ENCODE measurements at regions not wholly inside any gene's neighbourhood (a gene's known extent, or its start where the extent isn't known, plus 50 kb on each side); places are given as distances from the start of the nearest gene placed in this dataset.

GRCh38 chr7:35505066-35505465 lies 189.9 kb downstream of the HERPUD2 start:
- DNase-seq (ENCODE audit: low read depth, low spot score) (no peak), FAIRE-seq (no peak)
- no peaks in the 10 kb centered on the region for H3K79me2 ChIP-seq (ENCODE audit: control insufficient read depth, insufficient read depth, low read length)
- H3K36me3 ChIP-seq (ENCODE audit: control insufficient read depth in 2 of 2, extremely low read depth in 1 of 2, insufficient read depth in 2 of 2, low read length in 2 of 2), result no peaks in the 10 kb centered on the region
- no peak overlapping the region for H2AFZ ChIP-seq (ENCODE audit: low read depth, low read length)
- intact Hi-C loops (cut with micrococcal nuclease) (no loop called here), dilution Hi-C loops (cut with MboI; ENCODE audit: extremely low pct_ligation_motif_present, low sequenced_read_pairs) (no loop called here)
- no peaks in the 10 kb centered on the region for H4K20me1 ChIP-seq (replicated peaks; ENCODE audit: control insufficient read depth, extremely low read depth, insufficient read depth, low read length)
- no peak overlapping the region for H3K4me3 ChIP-seq (replicated peaks in 1 of 3; ENCODE audit: insufficient read depth in 1 of 3, low read depth in 1 of 3, low read length in 3 of 3)
- no TSS peak for BruUV-seq (replicated peaks)
- H3K9me3 ChIP-seq (replicated peaks; ENCODE audit: control insufficient read depth, insufficient read depth, low read length), result no peaks in the 10 kb centered on the region
- no peaks in the 10 kb centered on the region for H3K9me1 ChIP-seq (replicated peaks; ENCODE audit: control insufficient read depth, extremely low read depth, insufficient read depth, low read length)
- H3K4me2 ChIP-seq (ENCODE audit: insufficient read depth, low read length), result no peak overlapping the region
- no peaks in the 10 kb centered on the region for H3K4me1 ChIP-seq (ENCODE audit: control insufficient read depth, extremely low read depth, insufficient read depth, low read length)
- no peak overlapping the region for H3K9ac ChIP-seq (replicated peaks; ENCODE audit: extremely low read depth, insufficient read depth, low read length)
- no peak for TF ChIP-seq FOS (IDR thresholded peaks at IDR 0.05; ENCODE audit: borderline replicate concordance, insufficient read depth, low read length)
- TF ChIP-seq EZH2 (IDR thresholded peaks at IDR 0.05; ENCODE audit: borderline replicate concordance, low read depth, low read length, severe bottlenecking), result no peak
- TF ChIP-seq MYC (IDR thresholded peaks at IDR 0.05; ENCODE audit: low read depth, low read length), result no peak
- no peak for TF ChIP-seq POLR2A (IDR thresholded peaks at IDR 0.05; ENCODE audit: low read depth, low read length)
- H3K27ac ChIP-seq (ENCODE audit: insufficient read depth, low read depth, low read length), result no peak overlapping the region
- H3K27me3 ChIP-seq (ENCODE audit: control insufficient read depth in 2 of 2, insufficient read depth in 2 of 2, low read length in 2 of 2), result no peaks in the 10 kb centered on the region
- ChIA-PET CTCF (no interaction called here), POLR2A (no interaction called here)

GRCh38 chr7:35504365-35504764 lies 190.6 kb downstream of the HERPUD2 start:
- Histone ChIP-seq H4K20me1 (replicated peaks; ENCODE audit: control insufficient read depth, extremely low read depth, insufficient read depth, low read length) (no peaks in the 10 kb centered on the region), H3K4me1 (ENCODE audit: control insufficient read depth, extremely low read depth, insufficient read depth, low read length) (no peaks in the 10 kb centered on the region), H3K9me3 (replicated peaks; ENCODE audit: control insufficient read depth, insufficient read depth, low read length) (no peaks in the 10 kb centered on the region), H3K79me2 (ENCODE audit: control insufficient read depth, insufficient read depth, low read length) (no peaks in the 10 kb centered on the region), H3K4me2 (ENCODE audit: insufficient read depth, low read length) (no peak overlapping the region), H3K36me3 (ENCODE audit: control insufficient read depth in 2 of 2, extremely low read depth in 1 of 2, insufficient read depth in 2 of 2, low read length in 2 of 2) (no peaks in the 10 kb centered on the region), H3K4me3 (replicated peaks in 1 of 3; ENCODE audit: insufficient read depth in 1 of 3, low read depth in 1 of 3, low read length in 3 of 3) (no peak overlapping the region), H3K9me1 (replicated peaks; ENCODE audit: control insufficient read depth, extremely low read depth, insufficient read depth, low read length) (no peaks in the 10 kb centered on the region), H3K27ac (ENCODE audit: insufficient read depth, low read depth, low read length) (no peak overlapping the region), H3K9ac (replicated peaks; ENCODE audit: extremely low read depth, insufficient read depth, low read length) (no peak overlapping the region), H2AFZ (ENCODE audit: low read depth, low read length) (no peak overlapping the region), H3K27me3 (ENCODE audit: control insufficient read depth in 2 of 2, insufficient read depth in 2 of 2, low read length in 2 of 2) (no peaks in the 10 kb centered on the region)
- no peak for TF ChIP-seq FOS (IDR thresholded peaks at IDR 0.05; ENCODE audit: borderline replicate concordance, insufficient read depth, low read length)
- no peak for TF ChIP-seq POLR2A (IDR thresholded peaks at IDR 0.05; ENCODE audit: low read depth, low read length)
- TF ChIP-seq MAX (IDR thresholded peaks at IDR 0.05; ENCODE audit: insufficient read depth, insufficient read length), result no peak
- TF ChIP-seq MYC (IDR thresholded peaks at IDR 0.05; ENCODE audit: low read depth, low read length), result no peak
- intact Hi-C loops (cut with micrococcal nuclease) (no loop called here), dilution Hi-C loops (cut with MboI; ENCODE audit: extremely low pct_ligation_motif_present, low sequenced_read_pairs) (no loop called here)
- no peak for DNase-seq (ENCODE audit: low read depth, low spot score)
- ChIA-PET CTCF (no interaction called here), POLR2A (no interaction called here)
- no TSS peak for BruUV-seq (replicated peaks)
- FAIRE-seq, result no peak
